GM18498 (cell line): ENCODE measurements at regions not wholly inside any gene's neighbourhood (a gene's known extent, or its start where the extent isn't known, plus 50 kb on each side); places are given as distances from the start of the nearest gene placed in this dataset.

Source experiments
- ATAC-seq: cut with Tn5 transposase; IDR thresholded peaks from one replicate; pipeline ENCODE4 v1.9.1; 2021; ENCODE audit warnings: mild to moderate bottlenecking, moderate library complexity; ENCODE audit not compliant: unreplicated experiment

DNA sequence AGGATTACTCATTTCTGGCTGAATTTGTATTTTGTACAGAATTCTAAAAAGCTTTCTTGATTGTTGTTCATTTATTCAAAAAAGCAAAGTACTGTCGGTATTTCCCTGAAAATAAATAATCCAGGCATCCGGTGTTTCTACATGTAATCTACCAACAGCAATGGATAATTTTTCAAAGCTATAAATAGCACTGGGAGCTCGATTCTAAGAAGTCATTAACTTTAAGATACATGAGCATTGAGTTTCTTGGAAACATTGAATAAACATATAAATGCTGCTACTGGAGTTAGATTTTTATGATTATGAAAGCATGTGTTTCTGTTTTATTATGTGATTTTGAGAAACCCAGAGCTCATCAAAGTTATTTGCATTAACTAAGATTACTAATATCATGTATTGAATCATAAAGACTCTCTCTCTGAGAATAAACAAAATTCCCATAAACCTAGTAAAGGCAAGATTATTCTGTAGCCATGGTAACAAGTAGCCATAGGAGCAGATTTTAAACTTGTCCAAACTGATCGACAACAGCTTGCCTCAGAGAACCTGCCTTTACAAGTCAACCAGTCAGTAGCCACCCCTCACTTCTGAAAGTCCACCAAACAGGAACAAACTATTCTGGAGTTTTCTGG lies 197.0 kb downstream of the DRD1 start:
- ATAC-seq = no peak

DNA sequence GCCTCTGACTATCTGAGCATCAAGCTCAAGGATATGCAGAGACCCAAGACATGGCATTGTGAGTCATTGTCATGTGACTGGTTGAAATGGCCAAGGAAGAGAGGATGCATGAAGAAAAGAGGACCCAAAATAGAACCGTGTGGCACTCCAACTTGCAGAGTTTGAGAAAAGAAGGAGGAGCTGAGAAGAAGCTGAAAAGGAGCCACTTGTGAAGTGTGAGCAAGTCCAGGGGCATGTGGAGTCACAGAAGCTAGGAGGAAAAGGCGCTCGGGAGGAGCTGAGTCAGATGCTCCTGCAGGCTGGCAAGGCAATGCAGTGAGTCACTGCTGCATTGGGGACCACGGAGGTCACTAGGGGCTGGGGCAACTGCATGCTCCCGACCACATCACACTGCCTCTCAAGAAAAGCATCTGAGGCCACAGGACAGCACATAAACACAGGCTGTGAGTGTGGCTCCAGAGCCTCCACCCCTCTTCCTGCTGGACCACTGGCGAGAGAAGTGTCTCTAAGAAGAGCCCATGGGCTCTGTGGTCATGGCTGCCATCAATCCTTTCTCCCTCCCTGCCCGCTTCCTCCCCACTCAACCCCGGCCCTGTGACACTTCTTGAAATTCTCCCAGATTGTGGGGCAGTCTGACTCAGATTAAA lies 197.6 kb downstream of the DRD1 start:
- ATAC-seq = no peak

DNA sequence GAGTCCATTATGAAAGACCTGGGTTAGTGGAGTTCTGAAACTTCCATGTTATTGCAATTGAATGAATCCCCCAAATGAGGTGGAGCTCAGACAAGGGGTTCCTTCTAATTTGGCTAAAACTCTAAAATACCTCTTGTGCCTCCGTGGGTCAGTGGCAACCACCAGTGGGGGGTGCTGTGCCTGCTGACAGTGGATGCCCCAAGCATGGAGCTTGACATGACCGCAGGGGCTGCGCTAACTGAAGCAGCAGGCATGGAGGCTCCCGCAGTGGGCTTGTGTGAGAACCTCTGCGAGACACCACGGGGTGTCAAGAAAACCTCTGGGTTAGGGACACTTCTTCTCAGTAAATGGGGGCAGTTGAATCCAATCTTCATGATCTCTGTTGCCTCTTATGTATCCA lies 200.5 kb downstream of the DRD1 start:
- no peak for ATAC-seq

DNA sequence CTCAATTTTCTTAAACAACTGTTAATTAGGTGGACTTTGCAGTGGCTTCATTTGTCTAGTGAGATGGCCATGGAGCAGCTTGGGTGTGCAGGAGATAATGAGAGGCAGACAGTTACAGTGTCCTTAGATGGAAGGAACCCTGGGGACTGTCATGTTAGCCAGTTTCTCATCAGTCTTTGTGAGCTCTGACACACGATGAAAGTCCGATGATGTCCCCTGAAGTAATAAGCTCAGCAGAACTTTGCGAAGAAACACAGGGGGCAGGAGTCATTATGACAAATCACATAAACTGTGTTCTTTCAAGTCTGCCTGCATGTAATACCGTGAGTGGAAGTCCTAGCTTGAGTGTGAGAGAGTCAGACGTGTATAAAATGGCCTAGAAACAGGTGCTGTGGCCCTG lies 201.8 kb downstream of the DRD1 start:
- ATAC-seq = no peak

DNA sequence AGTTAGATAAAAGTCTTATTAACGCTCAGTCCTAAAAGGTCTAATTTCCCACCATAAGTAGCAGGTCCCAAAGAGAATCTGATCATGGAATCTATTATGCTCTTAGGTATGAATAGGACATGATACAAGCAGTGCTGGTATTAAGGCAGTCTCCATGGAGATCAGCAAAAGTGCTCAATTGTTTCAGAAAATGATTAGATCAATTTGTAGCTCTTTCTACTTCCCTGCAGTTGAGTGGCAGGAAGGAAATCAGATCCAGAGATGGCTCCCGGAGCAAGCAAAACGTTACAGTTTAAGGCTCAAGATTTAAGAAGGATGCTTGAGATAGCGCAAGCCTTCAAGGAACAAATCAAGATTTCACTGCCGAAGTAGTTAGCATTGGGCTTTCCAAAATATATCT lies 205.7 kb downstream of the DRD1 start:
- no peak for ATAC-seq

DNA sequence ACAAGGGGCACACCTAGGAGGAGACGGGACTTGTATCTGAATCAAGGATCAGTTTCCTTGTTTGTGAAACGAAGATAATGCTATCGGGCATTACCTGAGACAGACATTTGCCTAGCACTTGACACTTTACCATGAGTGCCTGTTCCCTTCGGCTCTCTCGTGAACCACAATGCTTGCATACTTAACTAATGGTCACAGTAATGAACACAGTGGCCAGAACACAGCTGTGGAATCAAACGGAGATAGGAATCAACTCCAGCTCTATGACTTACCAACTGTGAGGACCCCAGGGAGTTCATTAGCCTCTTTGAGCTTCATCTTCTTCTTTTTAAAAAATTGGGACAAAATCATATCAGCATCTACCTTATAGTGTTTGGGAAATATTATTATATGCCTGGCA lies 207.8 kb downstream of the DRD1 start:
- no peak for ATAC-seq

DNA sequence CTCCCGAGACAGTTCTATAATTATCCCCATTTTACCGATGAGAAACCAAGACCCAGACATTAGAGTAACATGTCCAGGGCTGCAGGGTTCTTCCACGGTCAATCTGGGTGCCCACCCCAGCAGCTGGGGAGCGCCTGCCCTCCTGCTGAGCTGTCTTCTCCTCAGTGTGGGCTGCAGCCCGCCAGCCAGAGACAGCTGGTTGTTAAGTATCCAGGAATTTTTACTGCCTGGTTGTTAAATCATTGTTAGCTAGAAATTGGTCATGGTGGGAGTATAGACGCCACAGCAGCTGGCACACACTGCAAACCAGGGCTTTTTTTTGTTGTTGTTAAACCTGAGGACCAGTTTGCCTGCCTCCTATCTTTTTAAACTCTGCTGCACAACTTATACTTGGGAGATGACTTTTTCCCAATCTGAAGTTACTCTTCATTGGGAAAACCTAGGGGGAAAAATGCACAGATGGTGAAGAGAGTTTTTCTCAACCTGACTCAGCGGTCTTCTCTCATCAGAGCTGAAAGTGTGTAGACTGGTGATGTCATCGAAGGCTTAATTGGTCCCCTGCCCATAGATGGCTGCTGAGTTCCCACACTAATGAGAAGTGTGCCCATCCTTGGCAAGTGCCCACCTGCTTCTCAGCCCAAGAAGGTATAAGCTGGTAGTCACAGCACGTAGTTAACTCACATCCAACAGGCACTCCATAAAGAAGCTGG lies 208.6 kb downstream of the DRD1 start:
- no peak for ATAC-seq

DNA sequence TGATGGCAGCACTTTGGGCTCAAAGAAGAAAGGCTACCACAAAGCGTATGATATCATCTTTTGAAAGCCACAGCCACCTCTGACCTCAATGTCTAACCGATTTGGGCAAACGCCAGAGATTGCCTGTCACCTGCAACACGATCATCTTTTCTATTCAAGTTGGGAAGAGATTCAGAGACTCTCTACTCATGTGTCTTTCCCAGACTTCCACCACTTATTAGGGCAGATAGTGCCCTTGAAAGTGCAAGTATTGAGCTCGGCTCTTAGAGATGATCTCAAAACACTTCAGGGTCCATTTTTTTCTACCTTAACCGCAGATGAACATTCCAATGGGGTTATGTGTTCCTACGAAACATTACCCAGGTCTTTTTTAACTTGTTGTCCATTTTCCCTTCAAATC lies 213.7 kb downstream of the DRD1 start:
- ATAC-seq = no peak

DNA sequence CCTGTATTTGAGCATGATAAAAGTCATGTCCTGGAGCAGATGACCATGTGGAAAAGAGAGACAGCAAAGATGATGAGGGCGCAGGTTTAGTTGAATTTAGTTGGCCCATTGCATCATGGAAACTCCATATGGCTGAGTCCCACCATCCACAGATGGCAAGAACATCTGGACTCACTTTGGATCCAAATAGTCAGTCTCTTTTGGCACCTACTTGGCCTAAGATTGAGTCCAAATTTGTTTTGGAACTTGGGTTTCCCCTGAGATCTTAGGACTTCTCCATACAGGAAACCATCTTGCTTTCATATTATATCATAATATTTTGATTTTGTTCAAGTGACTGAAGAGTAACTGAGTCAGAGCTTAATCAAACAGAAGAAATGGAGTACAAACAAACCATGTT lies 217.5 kb downstream of the DRD1 start:
- ATAC-seq = no peak

DNA sequence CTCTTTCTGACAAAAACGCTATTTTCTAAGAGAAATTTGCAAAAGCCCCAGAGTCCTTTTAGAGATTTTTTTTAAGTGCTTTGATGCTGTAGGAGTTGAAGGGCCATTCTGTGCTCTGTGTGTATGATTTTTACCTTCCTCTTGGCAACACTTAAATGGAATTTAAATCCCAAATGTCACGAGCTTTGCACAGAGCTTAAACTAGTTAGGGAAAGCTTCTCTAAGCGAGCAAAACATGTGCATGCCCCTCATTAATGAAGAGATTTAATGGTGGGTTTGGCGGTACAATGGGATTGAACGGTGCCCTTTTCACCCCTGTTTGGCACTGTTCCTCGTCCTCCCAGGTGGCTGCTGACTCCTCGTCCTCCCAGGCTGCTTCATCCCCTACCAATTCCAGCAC lies 220.7 kb downstream of the DRD1 start:
- ATAC-seq = no peak

DNA sequence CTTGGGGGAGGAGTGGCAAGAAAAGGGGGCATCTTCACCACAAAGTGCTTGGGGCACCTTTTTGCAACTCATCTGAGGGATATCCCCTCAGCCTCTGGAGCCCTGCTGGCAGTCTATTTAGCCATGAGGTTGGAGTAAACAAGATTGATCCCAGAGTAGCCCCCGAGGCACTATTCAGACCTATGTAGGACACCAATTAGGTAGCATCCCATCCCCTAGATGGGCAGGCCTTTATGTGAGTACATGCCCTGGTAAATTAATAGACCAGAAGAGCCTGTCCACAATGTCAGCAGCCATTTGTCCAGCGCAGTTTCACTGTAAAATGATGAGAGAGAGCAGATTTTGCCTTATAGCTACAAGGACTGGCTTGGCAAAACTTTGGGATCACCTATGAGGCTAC lies 221.4 kb downstream of the DRD1 start:
- ATAC-seq = no peak

DNA sequence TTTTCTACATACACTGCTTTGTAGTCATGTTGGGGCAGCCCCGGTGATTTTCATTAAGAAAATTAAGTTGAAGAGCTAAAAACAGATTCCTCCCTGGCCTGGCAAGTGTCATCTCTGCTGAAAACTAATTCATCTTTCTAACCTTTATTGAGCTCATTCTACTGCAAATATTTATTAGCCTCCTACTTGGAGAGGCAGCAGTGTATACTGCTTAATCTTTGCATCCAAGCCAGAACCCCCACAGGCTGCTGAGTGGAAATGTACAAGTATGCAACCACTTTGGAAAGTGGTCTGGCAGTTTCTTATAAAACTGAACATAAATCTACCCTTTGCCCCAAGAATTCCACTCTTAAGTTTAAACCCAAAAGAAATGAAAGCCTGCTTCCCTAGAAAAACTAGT lies 223.4 kb downstream of the DRD1 start:
- ATAC-seq = no peak

DNA sequence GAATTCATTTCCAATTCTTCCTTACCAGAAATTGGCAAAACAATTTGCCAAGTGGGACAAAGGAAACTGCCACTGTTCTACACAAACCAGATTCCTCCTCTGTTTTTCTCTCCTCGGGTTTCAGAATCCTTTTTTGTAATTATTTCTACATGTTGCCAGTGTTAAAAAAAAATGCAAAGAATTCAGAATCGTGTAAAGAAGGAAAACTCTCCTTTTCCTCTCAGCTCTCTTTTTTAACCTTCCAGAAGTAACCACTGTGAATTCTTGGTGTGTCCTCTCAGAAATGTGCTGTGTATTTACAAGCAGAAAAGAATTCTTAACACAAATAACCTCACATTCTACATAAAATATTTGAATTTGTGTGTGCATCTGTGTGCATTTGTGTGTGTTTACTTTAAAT lies 224.6 kb downstream of the DRD1 start:
- no peak for ATAC-seq

DNA sequence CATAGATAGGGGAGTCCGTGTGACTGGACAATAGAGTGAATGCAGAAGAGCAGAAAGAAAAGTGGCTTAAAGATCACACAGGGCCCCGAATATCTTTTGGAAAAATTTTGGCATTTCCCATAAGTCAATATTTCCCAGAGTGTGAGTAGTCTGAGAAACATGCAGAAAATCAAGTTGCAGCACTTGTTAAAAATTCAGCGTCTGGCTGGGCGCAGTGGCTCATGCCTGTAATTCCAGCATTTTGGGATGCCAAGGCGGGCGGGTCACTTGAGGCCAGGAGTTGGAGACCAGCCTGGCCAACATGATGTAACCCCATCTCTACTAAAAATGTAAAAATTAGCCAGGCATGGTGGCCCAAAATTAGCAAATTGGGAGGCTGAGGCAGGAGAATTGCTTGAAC lies 227.0 kb downstream of the DRD1 start:
- ATAC-seq = no peak

DNA sequence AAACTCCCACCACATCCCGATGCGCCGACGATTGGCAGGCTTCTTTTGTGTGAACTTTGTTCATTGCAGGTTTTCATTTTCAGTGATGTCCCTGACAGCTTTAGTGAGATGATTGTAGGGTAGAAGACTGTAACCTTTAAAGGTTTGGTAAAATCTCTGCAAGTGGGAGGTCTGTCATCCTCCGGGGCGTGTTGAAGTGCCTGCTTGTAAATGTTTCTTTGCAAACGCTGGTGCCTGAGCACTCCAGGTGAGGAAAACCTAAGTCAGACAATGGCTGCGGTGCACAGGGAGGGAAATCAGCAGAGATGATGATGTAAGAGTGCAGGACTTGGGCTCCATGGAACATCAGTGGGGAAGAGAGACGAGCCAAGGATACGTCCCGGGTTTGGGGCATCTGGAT lies 228.1 kb downstream of the DRD1 start:
- ATAC-seq = no peak

DNA sequence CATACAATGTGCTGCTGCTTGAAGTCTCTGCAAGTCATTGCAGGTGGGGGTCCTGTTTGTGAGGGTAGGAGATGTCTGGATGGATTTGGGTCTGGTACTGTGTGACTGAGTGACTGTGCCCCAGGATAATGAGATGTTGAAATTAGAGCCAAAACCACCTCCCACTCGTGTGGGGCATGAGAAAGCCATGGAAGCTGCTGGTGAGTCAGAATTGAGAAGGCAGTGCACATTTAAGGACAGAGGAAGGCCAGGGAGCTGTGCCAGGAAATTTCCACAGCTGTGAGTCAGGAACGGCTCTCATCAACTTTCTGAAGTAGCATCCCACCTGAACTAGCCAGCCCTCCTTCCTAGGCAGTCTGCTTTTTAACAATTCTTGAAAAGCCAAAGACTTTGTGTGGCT lies 229.8 kb downstream of the DRD1 start:
- ATAC-seq = no peak

DNA sequence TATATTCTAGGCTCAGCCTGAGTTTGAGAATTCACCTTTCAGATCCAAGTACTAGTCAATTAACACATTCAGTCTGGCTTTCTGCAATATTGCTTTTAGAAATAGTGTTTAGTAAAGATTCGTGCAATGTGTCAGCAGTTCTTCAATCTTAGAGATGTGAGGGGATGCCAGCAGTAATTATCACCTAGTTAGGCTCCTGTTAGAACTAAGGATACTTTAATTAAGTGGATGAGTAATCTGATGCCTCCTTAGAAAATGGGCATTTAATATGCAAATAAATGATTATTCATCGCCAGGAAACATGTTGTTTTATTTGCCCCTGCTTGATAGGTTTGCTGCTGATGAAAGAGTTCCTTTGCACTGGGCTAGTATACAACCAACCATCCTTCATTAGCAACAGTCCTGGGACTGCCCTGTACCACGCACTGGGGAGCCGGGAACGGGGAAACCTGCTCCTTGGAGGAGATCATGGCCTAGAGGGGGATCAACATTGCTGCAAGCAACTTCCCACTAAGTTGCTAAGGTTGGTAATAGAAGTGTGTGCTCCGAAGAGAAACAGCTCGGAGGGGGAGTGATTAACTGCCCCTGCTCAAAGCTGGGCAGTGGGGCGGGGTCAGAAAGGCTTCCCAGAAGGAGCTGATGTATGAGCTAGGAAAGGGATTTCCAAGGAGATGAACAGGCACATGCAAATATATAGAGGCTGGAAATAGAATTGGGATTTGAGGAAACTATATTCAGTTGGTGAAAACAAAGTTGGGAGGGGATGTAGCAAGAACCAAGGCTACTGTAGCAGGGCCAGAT lies 231.8 kb downstream of the DRD1 start:
- ATAC-seq = no peak

DNA sequence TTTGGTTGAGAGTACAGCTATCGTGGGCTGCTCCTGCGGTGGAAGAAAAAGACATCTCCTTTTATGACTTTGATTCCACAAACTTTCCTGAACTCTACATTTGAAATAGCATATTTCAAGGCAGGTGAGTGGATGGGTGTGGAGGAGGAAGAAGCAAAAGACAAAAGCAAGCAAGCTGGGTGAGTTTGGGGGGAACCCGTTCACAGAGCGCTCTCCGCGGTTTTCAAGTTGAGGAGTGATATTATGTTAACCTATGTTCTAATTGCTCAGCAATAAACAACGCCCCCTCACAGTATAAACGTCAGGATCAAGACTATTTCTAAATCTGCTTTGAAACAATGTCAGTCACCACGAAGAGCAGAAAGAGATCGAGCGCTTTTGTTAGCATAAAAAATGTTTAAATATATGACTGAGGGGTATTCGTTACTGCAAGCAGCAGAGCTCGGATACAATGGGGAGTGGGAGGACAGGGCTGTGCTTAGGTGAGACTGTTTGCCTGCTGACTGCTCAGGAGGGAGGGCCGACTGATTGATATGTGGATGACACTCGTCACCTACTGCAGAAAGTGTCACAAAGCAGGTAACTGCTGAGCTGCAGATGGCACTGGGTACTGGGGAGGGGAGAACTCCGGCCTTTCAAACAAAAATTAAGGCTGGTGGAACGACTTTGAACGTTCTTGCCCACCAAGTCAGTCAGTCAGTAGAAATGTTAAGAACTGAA lies 236.5 kb downstream of the DRD1 start:
- ATAC-seq = no peak

DNA sequence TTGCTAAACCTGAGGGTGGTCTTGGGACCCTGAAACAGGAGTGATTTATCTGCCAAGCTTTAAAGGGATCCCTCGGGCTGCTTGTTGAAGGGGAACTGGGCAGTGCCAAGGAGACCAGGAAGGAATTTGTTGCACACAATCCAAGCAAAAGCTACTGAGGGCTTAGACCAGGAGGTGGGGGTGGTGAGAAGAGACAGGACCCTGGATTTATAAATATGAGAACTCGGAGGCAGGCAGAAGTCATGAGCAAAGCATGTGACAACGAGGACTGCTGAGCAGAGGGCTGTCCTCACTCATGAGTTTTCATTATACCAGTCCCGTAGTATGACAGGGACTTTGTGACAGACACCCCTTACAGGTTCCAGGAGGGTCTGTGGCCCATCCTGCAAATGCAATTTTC lies 237.3 kb downstream of the DRD1 start:
- no peak for ATAC-seq

DNA sequence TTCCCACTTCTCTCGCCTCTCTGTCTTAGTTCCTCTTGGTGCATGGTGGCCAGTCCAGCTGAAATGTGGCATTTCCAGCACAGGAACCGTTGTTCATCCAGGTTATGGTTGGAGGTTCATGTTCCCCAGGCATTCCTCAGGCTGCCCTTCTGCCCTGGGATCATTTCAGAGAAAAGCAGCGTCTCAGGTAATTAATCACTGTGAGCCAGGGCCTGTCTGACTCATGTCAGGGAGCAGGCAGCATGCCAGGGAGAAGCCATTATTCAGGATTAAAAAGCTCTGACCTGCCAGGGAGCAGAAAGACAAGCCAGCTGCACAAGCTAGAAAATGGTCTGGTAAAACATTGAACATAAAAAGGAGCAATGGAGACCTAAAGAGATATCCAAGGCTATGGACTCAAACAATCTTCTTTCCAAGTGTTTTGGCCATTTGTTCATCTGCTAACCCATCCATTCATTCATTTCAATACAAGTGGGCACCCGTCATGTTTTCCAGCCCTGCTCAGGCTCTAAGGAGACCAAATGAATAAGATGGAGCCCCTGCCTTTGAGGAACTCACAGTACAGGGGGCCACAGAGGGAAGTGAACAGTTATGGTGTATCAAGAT lies 241.4 kb downstream of the DRD1 start:
- ATAC-seq = no peak

DNA sequence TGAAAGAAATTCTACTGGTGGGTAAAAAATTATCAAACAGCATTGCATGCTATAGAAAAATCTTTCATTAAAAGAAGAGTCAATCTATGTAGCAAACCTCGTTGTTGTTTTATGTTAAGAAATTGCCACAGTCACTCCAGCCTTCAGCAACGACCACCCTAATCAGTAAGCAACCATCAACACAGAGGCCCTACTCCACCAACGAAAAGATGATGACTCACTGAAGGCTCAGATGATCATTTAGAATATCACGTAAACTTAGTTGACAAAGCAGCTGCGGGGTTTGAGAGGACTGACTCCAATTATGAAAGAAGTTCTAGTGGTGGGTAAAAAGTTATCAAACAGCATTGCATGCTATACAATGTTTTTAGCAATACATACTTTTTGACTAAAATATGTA lies 242.6 kb downstream of the DRD1 start:
- no peak for ATAC-seq
